SU-DHL-6 (cell line): ENCODE measurements at regions not wholly inside any gene's neighbourhood (a gene's known extent, or its start where the extent isn't known, plus 50 kb on each side); places are given as distances from the start of the nearest gene placed in this dataset.

Source experiments
- H2AFZ ChIP-seq: fragments of 200-600 bp; sonication (generic); 2 replicates; pipeline ENCODE4 v1.6.1; 2014; ENCODE audit warnings: low read depth, mild to moderate bottlenecking, moderate library complexity, mixed read lengths, antibody characterized with exemption, low read length; ENCODE audit not compliant: severe bottlenecking
- H3F3A ChIP-seq: fragments of 200-600 bp; shearing (Covaris generic); 2 replicates; pipeline ENCODE4 v1.6.0; 2016; ENCODE audit warnings: antibody characterized with exemption, mild to moderate bottlenecking; ENCODE audit not compliant: insufficient read depth
- H3K27ac ChIP-seq: fragments of 200-600 bp; sonication (generic); 2 replicates; pipeline ENCODE4 v1.5.1; 2016; ENCODE audit warnings: low read depth, mild to moderate bottlenecking, low read length, moderate library complexity, mixed read lengths
- H3K27me3 ChIP-seq: fragments of 200-600 bp; sonication (generic), shearing (Covaris generic); 2 replicates; pipeline ENCODE4 v1.6.0; 2014; ENCODE audit warnings: mild to moderate bottlenecking, low read length
- H3K36me3 ChIP-seq: fragments of 200-600 bp; sonication (generic); 2 replicates; pipeline ENCODE4 v1.6.1; 2014; ENCODE audit warnings: mild to moderate bottlenecking, low read length, mixed read lengths
- H3K4me2 ChIP-seq: fragments of 300-600, 200-600 bp; shearing (Covaris generic), sonication (generic); 2 replicates; pipeline ENCODE4 v1.6.0; 2014; ENCODE audit warnings: low read length, low read depth, mild to moderate bottlenecking; ENCODE audit not compliant: poor library complexity, severe bottlenecking
- H3K4me3 ChIP-seq: fragments of 200-600 bp; sonication (generic); 2 replicates; pipeline ENCODE4 v1.5.1; 2014; ENCODE audit warnings: antibody characterized with exemption, low read length, mild to moderate bottlenecking, mixed read lengths; ENCODE audit not compliant: insufficient read depth, poor library complexity, severe bottlenecking
- H3K79me2 ChIP-seq: fragments of 200-600 bp; sonication (generic); 2 replicates; pipeline ENCODE4 v1.6.1; 2014; ENCODE audit warnings: mild to moderate bottlenecking, low read length, moderate library complexity; ENCODE audit not compliant: insufficient read depth
- H3K9ac ChIP-seq: fragments of 200-600 bp; sonication (generic); 2 replicates; pipeline ENCODE4 v1.7.0; 2014; ENCODE audit warnings: mild to moderate bottlenecking, low read length
- H3K9me2 ChIP-seq: fragments of 200-600 bp; sonication (generic); replicated peaks from 2 replicates; pipeline ENCODE4 v1.6.1; 2014; ENCODE audit warnings: low read length; ENCODE audit not compliant: insufficient read depth
- H3K9me3 ChIP-seq: fragments of 200-600 bp; sonication (generic); 2 replicates; pipeline ENCODE4 v1.6.1; 2014; ENCODE audit warnings: low read length, mixed read lengths; ENCODE audit not compliant: insufficient read depth
- H4K20me1 ChIP-seq: fragments of 200-600 bp; sonication (generic); 2 replicates; pipeline ENCODE4 v1.6.1; 2014; ENCODE audit warnings: low read depth, mild to moderate bottlenecking, antibody characterized with exemption, low read length, moderate library complexity, mixed read lengths
- EZH2phosphoT487 ChIP-seq: fragments of 200-600 bp; sonication (generic), shearing (Covaris generic); conservative IDR thresholded peaks from 2 replicates; pipeline ENCODE4 v1.6.1; 2018; ENCODE audit warnings: mild to moderate bottlenecking, antibody characterized with exemption, low read length, moderate library complexity, mixed read lengths
- TF ChIP-seq, protein P1 (sequence below): fragments of 200-600 bp; sonication (generic); IDR thresholded peaks from one replicate; pipeline ENCODE4 v1.5.1; 2017; ENCODE audit warnings: antibody characterized with exemption, mild to moderate bottlenecking, low read length, moderate library complexity; ENCODE audit not compliant: insufficient read depth, poor library complexity, severe bottlenecking

DNA sequence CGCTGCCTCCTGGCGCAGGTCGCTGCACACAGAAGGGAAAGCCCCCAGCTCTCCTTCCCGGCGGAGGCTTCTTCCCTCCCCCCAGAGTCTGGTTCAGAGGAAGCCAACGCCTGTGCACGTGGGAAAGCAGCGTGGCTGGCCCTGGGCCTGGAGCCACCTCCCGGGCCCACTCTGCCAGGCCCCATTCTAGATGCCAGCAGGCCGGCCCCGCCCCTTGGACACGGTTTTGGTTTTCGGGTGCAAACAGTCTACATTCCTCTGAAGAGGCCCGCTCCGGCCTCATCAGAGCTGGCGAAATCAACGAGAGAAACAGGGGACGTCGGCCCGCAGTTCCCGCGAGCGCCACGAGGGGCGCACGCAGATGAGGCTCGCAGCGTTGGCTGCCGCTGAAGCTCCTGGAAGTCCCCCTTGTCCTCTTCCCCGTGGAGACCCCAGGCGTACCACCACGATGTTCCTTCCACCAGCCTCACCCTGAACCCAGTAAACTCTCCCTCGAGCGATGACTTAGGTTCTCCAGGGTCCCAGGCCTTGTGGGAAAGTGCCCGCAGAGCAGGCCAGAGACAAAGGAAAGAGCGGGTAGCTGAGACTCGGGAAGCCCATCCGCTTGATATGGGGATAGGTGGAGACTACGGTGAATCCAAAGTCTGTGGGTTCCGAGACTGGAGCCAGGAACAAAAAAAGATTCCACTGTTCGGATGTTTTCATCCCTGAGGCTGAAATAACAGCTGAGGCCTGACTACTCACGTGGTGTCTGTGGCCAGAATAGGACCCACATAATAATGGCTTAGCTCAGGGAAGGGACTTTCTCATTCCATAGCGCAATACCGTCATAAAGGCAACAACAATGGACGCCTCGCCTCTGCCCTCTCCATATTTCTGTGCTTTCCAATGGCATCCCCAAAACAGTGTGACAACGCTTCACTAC, 64.2 kb downstream of the KLF4 start:
- H3K4me2 ChIP-seq: no peak overlapping the region
- no peaks in the 10 kb centered on the region for H3K36me3 ChIP-seq
- H3K4me3 ChIP-seq: no peak overlapping the region
- no peaks in the 10 kb centered on the region for H3K9me2 ChIP-seq
- H2AFZ ChIP-seq: no peak overlapping the region
- TF ChIP-seq, protein P1, sequence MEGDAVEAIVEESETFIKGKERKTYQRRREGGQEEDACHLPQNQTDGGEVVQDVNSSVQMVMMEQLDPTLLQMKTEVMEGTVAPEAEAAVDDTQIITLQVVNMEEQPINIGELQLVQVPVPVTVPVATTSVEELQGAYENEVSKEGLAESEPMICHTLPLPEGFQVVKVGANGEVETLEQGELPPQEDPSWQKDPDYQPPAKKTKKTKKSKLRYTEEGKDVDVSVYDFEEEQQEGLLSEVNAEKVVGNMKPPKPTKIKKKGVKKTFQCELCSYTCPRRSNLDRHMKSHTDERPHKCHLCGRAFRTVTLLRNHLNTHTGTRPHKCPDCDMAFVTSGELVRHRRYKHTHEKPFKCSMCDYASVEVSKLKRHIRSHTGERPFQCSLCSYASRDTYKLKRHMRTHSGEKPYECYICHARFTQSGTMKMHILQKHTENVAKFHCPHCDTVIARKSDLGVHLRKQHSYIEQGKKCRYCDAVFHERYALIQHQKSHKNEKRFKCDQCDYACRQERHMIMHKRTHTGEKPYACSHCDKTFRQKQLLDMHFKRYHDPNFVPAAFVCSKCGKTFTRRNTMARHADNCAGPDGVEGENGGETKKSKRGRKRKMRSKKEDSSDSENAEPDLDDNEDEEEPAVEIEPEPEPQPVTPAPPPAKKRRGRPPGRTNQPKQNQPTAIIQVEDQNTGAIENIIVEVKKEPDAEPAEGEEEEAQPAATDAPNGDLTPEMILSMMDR: peak; percentile 76
- no peak for TF ChIP-seq EZH2phosphoT487
- H3K27ac ChIP-seq: no peak overlapping the region
- no peaks in the 10 kb centered on the region for H3K27me3 ChIP-seq
- no peak overlapping the region for H3K9ac ChIP-seq
- no peaks in the 10 kb centered on the region for H3K79me2 ChIP-seq
- H4K20me1 ChIP-seq: no peaks in the 10 kb centered on the region
- no peaks in the 10 kb centered on the region for H3K9me3 ChIP-seq
- H3F3A ChIP-seq: no peaks in the 10 kb centered on the region

DNA sequence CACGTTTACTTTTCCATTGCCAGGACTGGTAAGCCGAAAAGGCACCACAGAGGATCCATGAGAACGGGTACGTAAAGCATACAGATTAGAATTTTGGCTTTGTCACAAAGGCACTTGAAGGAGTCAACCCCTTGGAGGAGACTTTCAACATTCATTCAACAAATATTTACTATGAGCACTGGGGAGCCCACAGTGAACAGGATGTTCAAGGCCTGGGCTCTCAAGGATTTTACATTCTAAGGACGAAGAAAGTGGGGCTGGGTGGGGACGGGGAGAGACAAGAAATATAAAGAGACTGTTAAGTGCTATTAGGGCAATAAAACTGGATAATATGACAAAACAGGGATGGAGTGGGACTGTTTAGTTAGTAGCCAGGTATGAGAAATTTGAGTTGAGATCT, 66.0 kb downstream of the KLF4 start:
- H3K36me3 ChIP-seq: no peaks in the 10 kb centered on the region
- TF ChIP-seq EZH2phosphoT487: no peak
- TF ChIP-seq, protein P1: no peak
- H3K27me3 ChIP-seq: no peaks in the 10 kb centered on the region
- H3F3A ChIP-seq: no peaks in the 10 kb centered on the region
- H3K9ac ChIP-seq: no peak overlapping the region
- H2AFZ ChIP-seq: no peak overlapping the region
- H3K4me3 ChIP-seq: no peak overlapping the region
- H3K9me3 ChIP-seq: no peaks in the 10 kb centered on the region
- no peak overlapping the region for H3K4me2 ChIP-seq
- H3K79me2 ChIP-seq: no peaks in the 10 kb centered on the region
- no peaks in the 10 kb centered on the region for H3K9me2 ChIP-seq
- no peaks in the 10 kb centered on the region for H4K20me1 ChIP-seq
- no peak overlapping the region for H3K27ac ChIP-seq

DNA sequence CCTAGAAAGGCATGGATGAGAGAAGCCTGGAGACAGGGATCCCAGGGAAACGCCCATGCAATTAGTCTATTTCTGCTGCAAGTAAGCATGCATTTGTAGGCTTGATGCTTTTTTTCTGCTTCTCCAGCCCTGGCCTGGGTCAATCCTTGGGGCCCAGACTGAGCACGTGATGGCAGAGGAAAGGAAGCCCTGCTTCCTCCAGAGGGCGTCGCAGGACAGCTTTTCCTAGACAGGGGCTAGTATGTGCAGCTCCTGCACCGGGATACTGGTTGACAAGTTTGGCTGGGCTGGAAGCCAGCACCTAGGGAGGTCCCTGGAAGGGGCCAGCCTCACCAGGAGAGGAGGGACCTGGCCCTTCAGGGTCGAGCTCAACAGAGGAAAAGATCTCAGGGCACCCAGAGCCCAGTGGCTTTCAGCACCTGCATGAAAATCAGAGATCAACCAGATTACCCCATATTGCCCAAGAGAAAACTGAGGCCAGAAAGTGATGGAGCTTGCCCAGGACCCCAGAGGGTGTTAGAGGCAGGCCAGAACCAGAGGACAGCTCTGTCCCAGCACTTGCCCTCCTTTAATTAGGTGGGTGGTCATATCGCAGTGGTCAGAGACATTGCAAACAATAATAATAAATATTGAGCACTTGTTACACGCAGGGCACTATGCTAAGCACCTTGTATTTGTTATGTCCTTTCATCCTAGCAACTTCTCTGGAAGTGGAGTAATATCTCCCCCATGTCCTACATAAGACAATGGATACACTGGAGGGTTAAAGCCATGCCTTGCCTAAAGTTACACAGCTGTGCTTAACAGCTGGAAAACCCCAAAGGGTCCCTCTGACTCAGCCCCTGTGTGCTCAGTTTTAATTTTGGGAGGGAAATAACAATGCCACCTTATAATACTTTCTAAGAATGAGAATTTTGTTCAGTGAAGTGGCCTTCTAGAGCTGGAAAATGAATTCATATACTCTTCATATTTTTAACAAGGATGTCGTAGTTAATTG, 67.1 kb downstream of the KLF4 start:
- H3K9ac ChIP-seq: no peak overlapping the region
- H3K27ac ChIP-seq: no peak overlapping the region
- H3K4me2 ChIP-seq: no peak overlapping the region
- no peak for TF ChIP-seq EZH2phosphoT487
- TF ChIP-seq, protein P1: peak; percentile 43
- H3K9me3 ChIP-seq: no peaks in the 10 kb centered on the region
- H3K4me3 ChIP-seq: no peak overlapping the region
- no peaks in the 10 kb centered on the region for H3K79me2 ChIP-seq
- no peaks in the 10 kb centered on the region for H3K27me3 ChIP-seq
- no peaks in the 10 kb centered on the region for H3F3A ChIP-seq
- H3K9me2 ChIP-seq: no peaks in the 10 kb centered on the region
- no peak overlapping the region for H2AFZ ChIP-seq
- no peaks in the 10 kb centered on the region for H3K36me3 ChIP-seq
- H4K20me1 ChIP-seq: no peaks in the 10 kb centered on the region
